ENCODE measurements at regions not wholly inside any gene's neighbourhood (a gene's known extent, or its start where the extent isn't known, plus 50 kb on each side); places are given as distances from the start of the nearest gene placed in this dataset.

- Histone ChIP-seq H3K4me2 (ENCODE audit: low read length) (no peak overlapping the region), H3K9me2 (ENCODE audit: insufficient read depth, low read length) (no peaks in the 10 kb centered on the region), H3K36me3 (ENCODE audit: insufficient read depth, low read length) (no peaks in the 10 kb centered on the region), H3K9me3 (ENCODE audit: low read length) (no peaks in the 10 kb centered on the region), H3K79me2 (ENCODE audit: insufficient read depth, low read depth, low read length) (no peaks in the 10 kb centered on the region), H2AFZ (ENCODE audit: low read length) (no peak overlapping the region), H4K20me1 (ENCODE audit: insufficient read depth, low read length) (no peaks in the 10 kb centered on the region), H3K4me1 (ENCODE audit: insufficient read depth, low read length, poor library complexity, severe bottlenecking) (no peaks in the 10 kb centered on the region), H3K4me3 (ENCODE audit: low read depth, low read length, poor library complexity, severe bottlenecking) (no peak overlapping the region), H3K27ac (ENCODE audit: low read depth, low read length, poor library complexity, severe bottlenecking) (no peak overlapping the region)
- ChIA-PET CTCF (ENCODE audit: unreplicated experiment) (no interaction called here), POLR2A (no interaction called here)
- no peak for TF ChIP-seq EZH2phosphoT487 (IDR thresholded peaks at IDR 0.05; ENCODE audit: borderline replicate concordance, low read depth, low read length)
- TF ChIP-seq CTCF (conservative IDR thresholded peaks at IDR 0.05; ENCODE audit: low read length), result no peak
- DNase-seq (ENCODE audit: low spot score), result no peak
- no TSS peak for BruUV-seq (replicated peaks)
- intact Hi-C loops (cut with micrococcal nuclease; ENCODE audit: unreplicated experiment), result no loop called here
These were observed 403.3 kb upstream of the PTPRD start for GRCh38 chr9:11016081-11016480.

GRCh38 chr9:11023201-11023600 lies 410.4 kb upstream of the PTPRD start:
- TF ChIP-seq CTCF (conservative IDR thresholded peaks at IDR 0.05; ENCODE audit: low read length) (no peak), EZH2phosphoT487 (IDR thresholded peaks at IDR 0.05; ENCODE audit: borderline replicate concordance, low read depth, low read length) (no peak)

GRCh38 chr9:11025775-11026174 lies 413.0 kb upstream of the PTPRD start:
- Histone ChIP-seq H3K4me3 (ENCODE audit: low read depth, low read length, poor library complexity, severe bottlenecking) (no peak overlapping the region), H3K9me2 (ENCODE audit: insufficient read depth, low read length) (no peaks in the 10 kb centered on the region), H3K4me2 (ENCODE audit: low read length) (no peak overlapping the region), H3K4me1 (ENCODE audit: insufficient read depth, low read length, poor library complexity, severe bottlenecking) (no peaks in the 10 kb centered on the region), H3K79me2 (ENCODE audit: insufficient read depth, low read depth, low read length) (no peaks in the 10 kb centered on the region), H3K9me3 (ENCODE audit: low read length) (no peaks in the 10 kb centered on the region), H3K27ac (ENCODE audit: low read depth, low read length, poor library complexity, severe bottlenecking) (no peak overlapping the region), H3K36me3 (ENCODE audit: insufficient read depth, low read length) (no peaks in the 10 kb centered on the region), H4K20me1 (ENCODE audit: insufficient read depth, low read length) (no peaks in the 10 kb centered on the region), H2AFZ (ENCODE audit: low read length) (no peak overlapping the region)
- POLR2A ChIA-PET, result no interaction called here
- intact Hi-C loops (cut with micrococcal nuclease; ENCODE audit: unreplicated experiment), result no loop called here
- DNase-seq (ENCODE audit: low spot score), result no peak
- TF ChIP-seq EZH2phosphoT487 (IDR thresholded peaks at IDR 0.05; ENCODE audit: borderline replicate concordance, low read depth, low read length) (no peak), CTCF (conservative IDR thresholded peaks at IDR 0.05; ENCODE audit: low read length) (no peak)
- CTCF ChIA-PET (ENCODE audit: unreplicated experiment), result no interaction called here
- BruUV-seq (replicated peaks), result no TSS peak

More at GRCh38 chr9:11023201-11023600, 410.4 kb upstream of the PTPRD start:
- ChIA-PET POLR2A (no interaction called here), CTCF (ENCODE audit: unreplicated experiment) (no interaction called here)
- Histone ChIP-seq H3K79me2 (ENCODE audit: insufficient read depth, low read depth, low read length) (no peaks in the 10 kb centered on the region), H3K36me3 (ENCODE audit: insufficient read depth, low read length) (no peaks in the 10 kb centered on the region), H3K4me2 (ENCODE audit: low read length) (no peak overlapping the region), H2AFZ (ENCODE audit: low read length) (no peak overlapping the region), H3K9me3 (ENCODE audit: low read length) (no peaks in the 10 kb centered on the region), H3K27ac (ENCODE audit: low read depth, low read length, poor library complexity, severe bottlenecking) (no peak overlapping the region), H3K4me3 (ENCODE audit: low read depth, low read length, poor library complexity, severe bottlenecking) (no peak overlapping the region), H4K20me1 (ENCODE audit: insufficient read depth, low read length) (no peaks in the 10 kb centered on the region), H3K4me1 (ENCODE audit: insufficient read depth, low read length, poor library complexity, severe bottlenecking) (no peaks in the 10 kb centered on the region), H3K9me2 (ENCODE audit: insufficient read depth, low read length) (no peaks in the 10 kb centered on the region)
- BruUV-seq (replicated peaks), result no TSS peak
- DNase-seq (ENCODE audit: low spot score), result no peak
- intact Hi-C loops (cut with micrococcal nuclease; ENCODE audit: unreplicated experiment), result no loop called here

All from OCI-LY7 (cell line).